ENCODE measurements at regions not wholly inside any gene's neighbourhood (a gene's known extent, or its start where the extent isn't known, plus 50 kb on each side); places are given as distances from the start of the nearest gene placed in this dataset.
A peak's percentile ranks its signal among the peaks of the same experiment; 100 is the strongest.

DNA sequence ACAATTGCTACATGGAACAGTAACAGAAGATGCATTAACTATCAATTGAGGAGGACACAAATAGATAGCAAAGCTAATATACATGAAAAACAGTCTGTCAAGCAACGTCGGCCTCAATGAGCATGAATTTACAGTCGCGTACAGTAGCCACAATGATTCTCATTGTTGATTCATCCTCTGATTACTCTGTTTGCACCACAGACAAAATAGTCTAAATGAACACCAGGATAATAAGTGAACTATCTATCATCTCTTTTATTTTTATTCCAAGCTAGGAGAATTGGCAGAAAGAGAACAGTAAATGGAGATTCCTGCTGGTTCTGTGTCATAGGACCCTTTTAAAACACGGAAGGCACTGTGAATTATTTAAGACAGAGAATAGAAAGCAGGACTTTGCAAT is 108.5 kb downstream of the EVX1 start:
- no peaks in the 10 kb centered on the region for H3F3A ChIP-seq (ENCODE audit: low read depth)
- no peak overlapping the region for H3K9ac ChIP-seq (ENCODE audit: low read depth, low read length, poor library complexity, severe bottlenecking)
- H3K4me2 ChIP-seq (ENCODE audit: low read depth, low read length, poor library complexity, severe bottlenecking) = no peak overlapping the region
- no peaks in the 10 kb centered on the region for H3K9me3 ChIP-seq (ENCODE audit: insufficient read depth, low read depth, low read length)
- H4K20me1 ChIP-seq (ENCODE audit: insufficient read depth, low read length, poor library complexity, severe bottlenecking) = no peaks in the 10 kb centered on the region
- H3K36me3 ChIP-seq (ENCODE audit: insufficient read depth, low read length) = no peaks in the 10 kb centered on the region
- H3K27me3 ChIP-seq (ENCODE audit: insufficient read depth, low read length, poor library complexity, severe bottlenecking) = no peaks in the 10 kb centered on the region
- H3K9me2 ChIP-seq (replicated peaks; ENCODE audit: low read depth, low read length) = no peaks in the 10 kb centered on the region
- H2AFZ ChIP-seq (ENCODE audit: low read length) = peak overlapping the region; percentile 53
- H3K79me2 ChIP-seq (ENCODE audit: insufficient read depth, low read length) = no peaks in the 10 kb centered on the region
- no peak overlapping the region for H3K4me3 ChIP-seq (ENCODE audit: low read length, poor library complexity, severe bottlenecking)
- TF ChIP-seq CTCF (conservative IDR thresholded peaks at IDR 0.05; ENCODE audit: low read length) (no peak), EZH2phosphoT487 (IDR thresholded peaks at IDR 0.05; ENCODE audit: borderline replicate concordance) (no peak)
- H3K4me1 ChIP-seq (ENCODE audit: insufficient read depth, low read length, poor library complexity, severe bottlenecking) = no peaks in the 10 kb centered on the region

- Histone ChIP-seq H3K4me1 (ENCODE audit: insufficient read depth, low read length, poor library complexity, severe bottlenecking) (no peaks in the 10 kb centered on the region), H3K9ac (ENCODE audit: low read depth, low read length, poor library complexity, severe bottlenecking) (no peak overlapping the region), H3K9me3 (ENCODE audit: insufficient read depth, low read depth, low read length) (no peaks in the 10 kb centered on the region), H3K4me3 (ENCODE audit: low read length, poor library complexity, severe bottlenecking) (no peak overlapping the region), H3K9me2 (replicated peaks; ENCODE audit: low read depth, low read length) (no peaks in the 10 kb centered on the region), H3K4me2 (ENCODE audit: low read depth, low read length, poor library complexity, severe bottlenecking) (peak overlapping the region; percentile 4), H3K36me3 (ENCODE audit: insufficient read depth, low read length) (no peaks in the 10 kb centered on the region), H3K27me3 (ENCODE audit: insufficient read depth, low read length, poor library complexity, severe bottlenecking) (no peaks in the 10 kb centered on the region), H4K20me1 (ENCODE audit: insufficient read depth, low read length, poor library complexity, severe bottlenecking) (no peaks in the 10 kb centered on the region), H3F3A (ENCODE audit: low read depth) (no peaks in the 10 kb centered on the region), H3K79me2 (ENCODE audit: insufficient read depth, low read length) (no peaks in the 10 kb centered on the region), H2AFZ (ENCODE audit: low read length) (peak overlapping the region; percentile 53)
- TF ChIP-seq EZH2phosphoT487 (IDR thresholded peaks at IDR 0.05; ENCODE audit: borderline replicate concordance) (no peak), CTCF (conservative IDR thresholded peaks at IDR 0.05; ENCODE audit: low read length) (no peak)
These were observed 109.2 kb downstream of the EVX1 start for GRCh38 chr7:27351786-27352185.

- Histone ChIP-seq H3F3A (ENCODE audit: low read depth) (no peaks in the 10 kb centered on the region), H3K9me3 (ENCODE audit: insufficient read depth, low read depth, low read length) (no peaks in the 10 kb centered on the region), H3K79me2 (ENCODE audit: insufficient read depth, low read length) (no peaks in the 10 kb centered on the region), H3K4me3 (ENCODE audit: low read length, poor library complexity, severe bottlenecking) (no peak overlapping the region), H4K20me1 (ENCODE audit: insufficient read depth, low read length, poor library complexity, severe bottlenecking) (no peaks in the 10 kb centered on the region), H3K9me2 (replicated peaks; ENCODE audit: low read depth, low read length) (no peaks in the 10 kb centered on the region), H3K4me1 (ENCODE audit: insufficient read depth, low read length, poor library complexity, severe bottlenecking) (no peaks in the 10 kb centered on the region), H3K36me3 (ENCODE audit: insufficient read depth, low read length) (no peaks in the 10 kb centered on the region), H3K9ac (ENCODE audit: low read depth, low read length, poor library complexity, severe bottlenecking) (no peak overlapping the region), H3K4me2 (ENCODE audit: low read depth, low read length, poor library complexity, severe bottlenecking) (no peak overlapping the region), H3K27me3 (ENCODE audit: insufficient read depth, low read length, poor library complexity, severe bottlenecking) (no peaks in the 10 kb centered on the region), H2AFZ (ENCODE audit: low read length) (no peak overlapping the region)
- TF ChIP-seq EZH2phosphoT487 (IDR thresholded peaks at IDR 0.05; ENCODE audit: borderline replicate concordance) = no peak
- no peak for TF ChIP-seq CTCF (conservative IDR thresholded peaks at IDR 0.05; ENCODE audit: low read length)
These were observed 116.9 kb downstream of the EVX1 start for GRCh38 chr7:27359181-27360125.
